Epidermal melanocyte (primary cell): ENCODE measurements at regions not wholly inside any gene's neighbourhood (a gene's known extent, or its start where the extent isn't known, plus 50 kb on each side); places are given as distances from the start of the nearest gene placed in this dataset.

ENCODE experiments used
- DNase-seq: peaks from one replicate; pipeline ENCODE4 v3.0.0; 2011; ENCODE audit warnings: low spot score; ENCODE audit not compliant: insufficient read length

- DNase-seq: no peak
Measured at GRCh38 chr6:2381872-2382661, 136.7 kb upstream of the GMDS start.

- DNase-seq: no peak
Measured at GRCh38 chr6:2378891-2379652, 133.7 kb upstream of the GMDS start.

- no peak for DNase-seq
Measured at GRCh38 chr6:2378046-2378657, 132.7 kb upstream of the GMDS start.

- peak; percentile 38 for DNase-seq
Measured at GRCh38 chr6:2376429-2377355, 131.3 kb upstream of the GMDS start.

- DNase-seq: no peak
Measured at GRCh38 chr6:2375443-2375842, 130.0 kb upstream of the GMDS start.

GRCh38 chr6:2369606-2370005 lies 124.2 kb upstream of the GMDS start:
- DNase-seq: no peak

GRCh38 chr6:2363211-2363610 lies 117.8 kb upstream of the GMDS start:
- DNase-seq: no peak

- DNase-seq: no peak
Measured at GRCh38 chr6:2361195-2361594, 115.8 kb upstream of the GMDS start.

GRCh38 chr6:2360716-2361115 lies 115.3 kb upstream of the GMDS start:
- DNase-seq: no peak

GRCh38 chr6:2360126-2360525 lies 114.7 kb upstream of the GMDS start:
- no peak for DNase-seq

- no peak for DNase-seq
Measured at GRCh38 chr6:2355150-2355549, 109.7 kb upstream of the GMDS start.

GRCh38 chr6:2354138-2354491 lies 108.7 kb upstream of the GMDS start:
- no peak for DNase-seq

- peak; percentile 66 for DNase-seq
Measured at GRCh38 chr6:2353412-2354137, 108.2 kb upstream of the GMDS start.

- no peak for DNase-seq
Measured at GRCh38 chr6:2351807-2352431, 106.5 kb upstream of the GMDS start.

GRCh38 chr6:2351090-2351489 lies 105.7 kb upstream of the GMDS start:
- no peak for DNase-seq

GRCh38 chr6:2346078-2346477 lies 100.7 kb upstream of the GMDS start:
- no peak for DNase-seq

GRCh38 chr6:2344319-2344905 lies 99.0 kb upstream of the GMDS start:
- no peak for DNase-seq

GRCh38 chr6:2327591-2327990 lies 82.2 kb upstream of the GMDS start:
- no peak for DNase-seq

- DNase-seq: no peak
Measured at GRCh38 chr6:2324166-2324953, 79.0 kb upstream of the GMDS start.
